ENCODE measurements at regions not wholly inside any gene's neighbourhood (a gene's known extent, or its start where the extent isn't known, plus 50 kb on each side); places are given as distances from the start of the nearest gene placed in this dataset.

DNA sequence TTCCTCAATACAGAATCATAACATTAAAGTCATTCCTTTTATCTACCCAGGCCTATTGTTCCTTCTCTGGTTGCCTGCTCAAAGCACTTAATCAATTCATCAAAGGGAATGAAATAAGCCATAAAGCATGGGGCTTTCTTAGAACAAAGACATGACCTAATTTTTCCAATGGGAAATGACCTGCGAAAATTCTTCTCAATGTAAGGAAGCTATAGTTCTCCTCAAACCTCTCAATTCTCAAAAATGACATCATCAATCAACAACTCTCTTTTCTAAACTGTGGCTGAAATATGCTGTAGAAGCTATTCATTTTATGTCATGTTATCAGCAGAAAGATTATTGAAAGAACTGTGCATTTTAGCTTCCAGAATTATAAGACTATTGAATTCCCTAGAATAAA lies 116.0 kb upstream of the PTPRR start:
- no peaks in the 10 kb centered on the region for H4K20me1 ChIP-seq (ENCODE audit: insufficient read depth, low read length)
- H2AFZ ChIP-seq (ENCODE audit: low read length) = no peak overlapping the region
- intact Hi-C loops (cut with micrococcal nuclease; ENCODE audit: unreplicated experiment) (no loop called here), in situ Hi-C loops (cut with HindIII; ENCODE audit: extremely low pct_ligation_motif_present, low pct_unique_long_range_greater_than_20kb) (no loop called here)
- FAIRE-seq = no peak
- no peak for DNase-seq (ENCODE audit: low spot score)
- POLR2A ChIA-PET = no interaction called here
- no peak for ATAC-seq
- no peaks in the 10 kb centered on the region; a peak in 1 of 5 replicates for H3K27me3 ChIP-seq (ENCODE audit: control insufficient read depth in 1 of 2, insufficient read depth in 2 of 2, low read length in 2 of 2)
- no peaks in the 10 kb centered on the region for H3K9me3 ChIP-seq (ENCODE audit: low read length)
- H3K4me1 ChIP-seq (ENCODE audit: insufficient read depth, low read length) = no peaks in the 10 kb centered on the region
- no peak overlapping the region for H3K9ac ChIP-seq (ENCODE audit: insufficient read depth, low read depth, low read length)
- CTCF ChIA-PET (ENCODE audit: low intra/inter-chr PET ratio, low total read pairs) = no interaction called here
- no peak overlapping the region for H3K4me3 ChIP-seq (replicated peaks in 1 of 3; ENCODE audit: insufficient read depth in 1 of 3, low read depth in 2 of 3, low read length in 3 of 3)
- no peak for TF ChIP-seq ERF (CRISPR knock-in tag; IDR thresholded peaks at IDR 0.05)
- TF ChIP-seq ATF7 (IDR thresholded peaks at IDR 0.05) = peak; percentile 89
- TF ChIP-seq ATF7 (CRISPR knock-in tag; IDR thresholded peaks at IDR 0.05) = no peak
- 0% methylated on average over 1 of the region's 1 CpG for WGBS (ENCODE audit: low lambda C conversion rate)
- H3K27ac ChIP-seq (ENCODE audit: extremely low read length, insufficient read depth, low read length) = no peak overlapping the region
- H3K36me3 ChIP-seq (replicated peaks in 1 of 2; ENCODE audit: control insufficient read depth in 1 of 2, insufficient read depth in 2 of 2, low read length in 2 of 2) = no peaks in the 10 kb centered on the region
- BruUV-seq (replicated peaks) = no TSS peak
- no peaks in the 10 kb centered on the region for H3K79me2 ChIP-seq (ENCODE audit: insufficient read depth, low read length)
- no peak overlapping the region for H3K4me2 ChIP-seq (ENCODE audit: low read depth, low read length)

DNA sequence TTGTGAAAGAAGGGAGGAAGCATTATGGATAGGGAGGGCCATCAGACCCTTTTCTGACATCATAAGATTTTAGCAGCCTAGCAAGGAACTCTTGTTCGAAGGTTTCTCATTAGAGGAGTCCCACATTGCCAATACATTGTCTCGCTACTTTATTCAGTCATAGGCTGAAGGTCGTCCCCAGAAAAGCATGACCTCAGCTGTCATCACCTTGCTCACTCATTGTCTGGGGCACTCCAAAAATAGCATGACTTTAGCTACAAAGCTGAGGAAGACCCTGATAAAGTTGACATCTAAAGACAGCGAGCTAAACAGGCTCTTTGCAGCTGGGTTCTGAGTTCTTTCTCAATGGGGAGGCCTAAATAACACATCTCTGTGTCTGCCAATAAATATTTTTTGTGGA lies 112.4 kb upstream of the PTPRR start:
- CTCF ChIA-PET (ENCODE audit: low intra/inter-chr PET ratio, low total read pairs) = no interaction called here
- DNase-seq (ENCODE audit: low spot score) (no peak), ATAC-seq (no peak), FAIRE-seq (no peak)
- Histone ChIP-seq H3K9me3 (ENCODE audit: low read length) (no peaks in the 10 kb centered on the region), H3K9ac (ENCODE audit: insufficient read depth, low read depth, low read length) (no peak overlapping the region), H3K79me2 (ENCODE audit: insufficient read depth, low read length) (no peaks in the 10 kb centered on the region), H4K20me1 (ENCODE audit: insufficient read depth, low read length) (no peaks in the 10 kb centered on the region), H2AFZ (ENCODE audit: low read length) (no peak overlapping the region), H3K27me3 (ENCODE audit: control insufficient read depth in 1 of 2, insufficient read depth in 2 of 2, low read length in 2 of 2) (no peaks in the 10 kb centered on the region; a peak in 2 of 5 replicates), H3K4me1 (ENCODE audit: insufficient read depth, low read length) (no peaks in the 10 kb centered on the region), H3K4me3 (replicated peaks in 1 of 3; ENCODE audit: insufficient read depth in 1 of 3, low read depth in 2 of 3, low read length in 3 of 3) (no peak overlapping the region), H3K36me3 (replicated peaks in 1 of 2; ENCODE audit: control insufficient read depth in 1 of 2, insufficient read depth in 2 of 2, low read length in 2 of 2) (no peaks in the 10 kb centered on the region), H3K27ac (ENCODE audit: extremely low read length, insufficient read depth, low read length) (no peak overlapping the region), H3K4me2 (ENCODE audit: low read depth, low read length) (no peak overlapping the region)
- POLR2A ChIA-PET = no interaction called here
- 0% methylated on average over 2 of the region's 4 CpGs for WGBS (ENCODE audit: low lambda C conversion rate)
- in situ Hi-C loops (cut with HindIII; ENCODE audit: extremely low pct_ligation_motif_present, low pct_unique_long_range_greater_than_20kb) = no loop called here
- intact Hi-C loops (cut with micrococcal nuclease; ENCODE audit: unreplicated experiment) = no loop called here
- no TSS peak for BruUV-seq (replicated peaks)
- TF ChIP-seq, protein P1, sequence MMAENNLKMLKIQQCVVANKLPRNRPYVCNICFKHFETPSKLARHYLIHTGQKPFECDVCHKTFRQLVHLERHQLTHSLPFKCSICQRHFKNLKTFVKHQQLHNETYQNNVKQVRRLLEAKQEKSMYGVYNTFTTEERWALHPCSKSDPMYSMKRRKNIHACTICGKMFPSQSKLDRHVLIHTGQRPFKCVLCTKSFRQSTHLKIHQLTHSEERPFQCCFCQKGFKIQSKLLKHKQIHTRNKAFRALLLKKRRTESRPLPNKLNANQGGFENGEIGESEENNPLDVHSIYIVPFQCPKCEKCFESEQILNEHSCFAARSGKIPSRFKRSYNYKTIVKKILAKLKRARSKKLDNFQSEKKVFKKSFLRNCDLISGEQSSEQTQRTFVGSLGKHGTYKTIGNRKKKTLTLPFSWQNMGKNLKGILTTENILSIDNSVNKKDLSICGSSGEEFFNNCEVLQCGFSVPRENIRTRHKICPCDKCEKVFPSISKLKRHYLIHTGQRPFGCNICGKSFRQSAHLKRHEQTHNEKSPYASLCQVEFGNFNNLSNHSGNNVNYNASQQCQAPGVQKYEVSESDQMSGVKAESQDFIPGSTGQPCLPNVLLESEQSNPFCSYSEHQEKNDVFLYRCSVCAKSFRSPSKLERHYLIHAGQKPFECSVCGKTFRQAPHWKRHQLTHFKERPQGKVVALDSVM (CRISPR knock-in tag; IDR thresholded peaks at IDR 0.05) = no peak
- no peak for TF ChIP-seq ZNF143 (CRISPR knock-in tag; IDR thresholded peaks at IDR 0.05)
- no peak for TF ChIP-seq ZSCAN31 (CRISPR knock-in tag; IDR thresholded peaks at IDR 0.05; ENCODE audit: low read depth)
- no peak for TF ChIP-seq ZNF577 (CRISPR knock-in tag; IDR thresholded peaks at IDR 0.05; ENCODE audit: borderline replicate concordance, low read depth)
- no peak for TF ChIP-seq MIER3 (CRISPR knock-in tag; IDR thresholded peaks at IDR 0.05; ENCODE audit: borderline replicate concordance)
- TF ChIP-seq CAMTA2 (CRISPR knock-in tag; IDR thresholded peaks at IDR 0.05; ENCODE audit: borderline replicate concordance) = no peak
- no peak for TF ChIP-seq JUND (CRISPR knock-in tag; IDR thresholded peaks at IDR 0.05)
- no peak for TF ChIP-seq SMAD1 (CRISPR knock-in tag; IDR thresholded peaks at IDR 0.05; ENCODE audit: borderline replicate concordance, low read depth)
- TF ChIP-seq, protein P2, sequence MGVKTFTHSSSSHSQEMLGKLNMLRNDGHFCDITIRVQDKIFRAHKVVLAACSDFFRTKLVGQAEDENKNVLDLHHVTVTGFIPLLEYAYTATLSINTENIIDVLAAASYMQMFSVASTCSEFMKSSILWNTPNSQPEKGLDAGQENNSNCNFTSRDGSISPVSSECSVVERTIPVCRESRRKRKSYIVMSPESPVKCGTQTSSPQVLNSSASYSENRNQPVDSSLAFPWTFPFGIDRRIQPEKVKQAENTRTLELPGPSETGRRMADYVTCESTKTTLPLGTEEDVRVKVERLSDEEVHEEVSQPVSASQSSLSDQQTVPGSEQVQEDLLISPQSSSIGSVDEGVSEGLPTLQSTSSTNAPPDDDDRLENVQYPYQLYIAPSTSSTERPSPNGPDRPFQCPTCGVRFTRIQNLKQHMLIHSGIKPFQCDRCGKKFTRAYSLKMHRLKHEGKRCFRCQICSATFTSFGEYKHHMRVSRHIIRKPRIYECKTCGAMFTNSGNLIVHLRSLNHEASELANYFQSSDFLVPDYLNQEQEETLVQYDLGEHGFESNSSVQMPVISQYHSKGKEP (CRISPR knock-in tag; IDR thresholded peaks at IDR 0.05) = no peak
- TF ChIP-seq ZSCAN21 (CRISPR knock-in tag; IDR thresholded peaks at IDR 0.05; ENCODE audit: borderline replicate concordance) = no peak
- no peak for TF ChIP-seq MAF1 (CRISPR knock-in tag; IDR thresholded peaks at IDR 0.05; ENCODE audit: borderline replicate concordance)
- TF ChIP-seq, protein P3, sequence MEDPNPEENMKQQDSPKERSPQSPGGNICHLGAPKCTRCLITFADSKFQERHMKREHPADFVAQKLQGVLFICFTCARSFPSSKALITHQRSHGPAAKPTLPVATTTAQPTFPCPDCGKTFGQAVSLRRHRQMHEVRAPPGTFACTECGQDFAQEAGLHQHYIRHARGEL (CRISPR knock-in tag; IDR thresholded peaks at IDR 0.05) = no peak
